Trophoblast cell (in vitro differentiated cells and primary cell): ENCODE measurements at regions not wholly inside any gene's neighbourhood (a gene's known extent, or its start where the extent isn't known, plus 50 kb on each side); places are given as distances from the start of the nearest gene placed in this dataset.

Experiments
- DNase-seq, 2 donors: peaks; one replicate each; pipeline ENCODE4 v3.0.0-alpha.2; 2016
- H2AFZ ChIP-seq: 2 replicates; pipeline ENCODE4 v1.6.1; 2013; ENCODE audit warnings: low read length, moderate library complexity, mild to moderate bottlenecking; ENCODE audit not compliant: insufficient read depth, poor library complexity
- H2AK5ac ChIP-seq: 2 replicates; pipeline ENCODE4 v1.6.1; 2013; ENCODE audit warnings: mild to moderate bottlenecking, low read length
- H2BK120ac ChIP-seq: 2 replicates; pipeline ENCODE4 v1.6.1; 2013; ENCODE audit warnings: low read length, mild to moderate bottlenecking, moderate library complexity; ENCODE audit not compliant: insufficient read depth, poor library complexity
- H2BK12ac ChIP-seq: 2 replicates; pipeline ENCODE4 v1.6.1; 2013; ENCODE audit warnings: mild to moderate bottlenecking, low read length, moderate library complexity
- H2BK5ac ChIP-seq: 2 replicates; pipeline ENCODE4 v1.6.1; 2013; ENCODE audit warnings: low read length, low read depth, moderate library complexity, mild to moderate bottlenecking; ENCODE audit not compliant: poor library complexity
- H3K14ac ChIP-seq: 2 replicates; pipeline ENCODE4 v1.6.1; 2013; ENCODE audit warnings: mild to moderate bottlenecking, low read length
- H3K18ac ChIP-seq: 2 replicates; pipeline ENCODE4 v1.6.1; 2013; ENCODE audit warnings: mild to moderate bottlenecking, low read length
- H3K23ac ChIP-seq: 2 replicates; pipeline ENCODE4 v1.6.1; 2013; ENCODE audit warnings: low read length
- H3K27ac ChIP-seq: 2 replicates; pipeline ENCODE4 v1.5.1; 2013; ENCODE audit warnings: low read depth, mild to moderate bottlenecking, inconsistent platforms, low read length, moderate library complexity
- H3K27me3 ChIP-seq: 2 replicates; pipeline ENCODE4 v1.6.1; 2013; ENCODE audit warnings: inconsistent platforms, mild to moderate bottlenecking, low read length, moderate library complexity; ENCODE audit not compliant: insufficient read depth
- H3K36me3 ChIP-seq, 2 experiments: 1 replicate in 1 of 2; 2 replicates in 1 of 2; pipeline ENCODE4 v1.6.1; 2013; ENCODE audit warnings: low read length in 2 of 2, mild to moderate bottlenecking in 2 of 2, moderate library complexity in 1 of 2; ENCODE audit not compliant: insufficient read depth in 2 of 2, control insufficient read depth in 1 of 2
- H3K4ac ChIP-seq: 2 replicates; pipeline ENCODE4 v1.6.1; 2013; ENCODE audit warnings: low read depth, mild to moderate bottlenecking, low read length, moderate library complexity
- H3K4me1 ChIP-seq, 2 experiments: 1 replicate in 1 of 2; 2 replicates in 1 of 2; pipeline ENCODE4 v1.6.1; 2013; ENCODE audit warnings: low read length in 2 of 2, mild to moderate bottlenecking in 2 of 2, moderate library complexity in 1 of 2; ENCODE audit not compliant: insufficient read depth in 2 of 2, control insufficient read depth in 1 of 2
- H3K4me2 ChIP-seq: 2 replicates; pipeline ENCODE4 v1.6.1; 2013; ENCODE audit warnings: inconsistent platforms, mild to moderate bottlenecking, low read length, moderate library complexity
- H3K4me3 ChIP-seq: 2 replicates; pipeline ENCODE4 v1.5.1; 2013; ENCODE audit warnings: mild to moderate bottlenecking, low read depth, low read length, inconsistent platforms
- H3K79me1 ChIP-seq: one replicate; pipeline ENCODE4 v1.6.1; 2013; ENCODE audit warnings: low read length
- H3K79me2 ChIP-seq: 2 replicates; pipeline ENCODE4 v1.6.1; 2013; ENCODE audit warnings: low read length, mild to moderate bottlenecking; ENCODE audit not compliant: control insufficient read depth, insufficient read depth, poor library complexity
- H3K9ac ChIP-seq: 2 replicates; pipeline ENCODE4 v1.6.1; 2013; ENCODE audit warnings: mild to moderate bottlenecking, low read length
- H3K9me3 ChIP-seq: 2 replicates; pipeline ENCODE4 v1.6.1; 2013; ENCODE audit warnings: low read depth, mild to moderate bottlenecking, control low read depth, inconsistent platforms, low read length; ENCODE audit not compliant: insufficient read depth
- H4K12ac ChIP-seq: 2 replicates; pipeline ENCODE4 v1.6.1; 2013; ENCODE audit warnings: low read depth, mild to moderate bottlenecking, low read length, moderate library complexity
- H4K8ac ChIP-seq: 2 replicates; pipeline ENCODE4 v1.6.1; 2013; ENCODE audit warnings: low read depth, mild to moderate bottlenecking, low read length, moderate library complexity
- H4K91ac ChIP-seq: one replicate; pipeline ENCODE4 v1.6.1; 2013; ENCODE audit warnings: low read depth, mild to moderate bottlenecking, low read length, moderate library complexity
- WGBS: extraction: QIAGEN DNeasy Blood & Tissue Kit; methylation state at CpG from one replicate; pipeline ENCODE4 v1.1.7; 2013; ENCODE audit warnings: missing lambda C conversion rate; ENCODE audit not compliant: insufficient read length, insufficient coverage; ENCODE audit errors: extremely low coverage; 5-methylcytosine and 5-hydroxymethylcytosine counted together

GRCh38 chr6:17225767-17226630 lies 55.2 kb upstream of the RBM24 start:
- no peak overlapping the region for H3K23ac ChIP-seq
- H3K4ac ChIP-seq: no peak overlapping the region
- no peaks in the 10 kb centered on the region for H3K36me3 ChIP-seq
- DNase-seq: no peak
- H2AFZ ChIP-seq: no peak overlapping the region
- no peak overlapping the region for H3K27ac ChIP-seq
- H3K79me1 ChIP-seq: no peaks in the 10 kb centered on the region
- no peaks in the 10 kb centered on the region for H3K79me2 ChIP-seq
- no peaks in the 10 kb centered on the region for H3K27me3 ChIP-seq
- H3K18ac ChIP-seq: no peak overlapping the region
- no peak overlapping the region for H4K91ac ChIP-seq
- no peak overlapping the region for H4K12ac ChIP-seq
- H3K4me1 ChIP-seq: no peaks in the 10 kb centered on the region
- H4K8ac ChIP-seq: no peak overlapping the region
- H3K9ac ChIP-seq: no peak overlapping the region
- no peak overlapping the region for H2BK120ac ChIP-seq
- peaks cover 2% of the 10 kb centered on the region for H3K9me3 ChIP-seq
- no peak overlapping the region for H3K4me3 ChIP-seq
- H2BK12ac ChIP-seq: no peak overlapping the region
- H3K14ac ChIP-seq: no peak overlapping the region
- no CpG with 5 or more reads among the region's 3 CpGs for WGBS
- no peak overlapping the region for H3K4me2 ChIP-seq
- H2BK5ac ChIP-seq: no peak overlapping the region
- no peak overlapping the region for H2AK5ac ChIP-seq

- Histone ChIP-seq H3K4ac (no peak overlapping the region), H3K23ac (no peak overlapping the region), H2BK12ac (no peak overlapping the region), H3K36me3 (no peaks in the 10 kb centered on the region), H2AK5ac (no peak overlapping the region), H2BK120ac (no peak overlapping the region), H2AFZ (no peak overlapping the region), H3K18ac (no peak overlapping the region), H4K8ac (no peak overlapping the region), H2BK5ac (no peak overlapping the region), H4K12ac (no peak overlapping the region), H3K79me1 (no peaks in the 10 kb centered on the region), H3K4me3 (no peak overlapping the region), H3K14ac (no peak overlapping the region), H3K4me1 (no peaks in the 10 kb centered on the region), H3K79me2 (no peaks in the 10 kb centered on the region), H3K27ac (no peak overlapping the region), H3K9me3 (peaks cover 2% of the 10 kb centered on the region), H3K4me2 (no peak overlapping the region), H3K27me3 (no peaks in the 10 kb centered on the region), H3K9ac (no peak overlapping the region), H4K91ac (no peak overlapping the region)
- no CpG with 5 or more reads among the region's 2 CpGs for WGBS
- DNase-seq: no peak
These were observed 54.4 kb upstream of the RBM24 start for GRCh38 chr6:17226786-17227233.

- no peak overlapping the region for H3K27ac ChIP-seq
- no peak overlapping the region for H3K18ac ChIP-seq
- no peaks in the 10 kb centered on the region for H3K79me1 ChIP-seq
- no peaks in the 10 kb centered on the region for H3K36me3 ChIP-seq
- no peak overlapping the region for H2BK120ac ChIP-seq
- H2AK5ac ChIP-seq: no peak overlapping the region
- H2BK5ac ChIP-seq: no peak overlapping the region
- no peak overlapping the region for H3K4me3 ChIP-seq
- no peak overlapping the region for H3K9ac ChIP-seq
- no peak overlapping the region for H2AFZ ChIP-seq
- WGBS: no CpG with 5 or more reads among the region's 4 CpGs
- no peak overlapping the region for H2BK12ac ChIP-seq
- H3K27me3 ChIP-seq: no peaks in the 10 kb centered on the region
- H3K9me3 ChIP-seq: peaks cover 2% of the 10 kb centered on the region
- no peak overlapping the region for H3K4me2 ChIP-seq
- H3K4me1 ChIP-seq: no peaks in the 10 kb centered on the region
- no peak overlapping the region for H4K91ac ChIP-seq
- H3K4ac ChIP-seq: no peak overlapping the region
- DNase-seq: no peak
- no peaks in the 10 kb centered on the region for H3K79me2 ChIP-seq
- H4K8ac ChIP-seq: no peak overlapping the region
- H4K12ac ChIP-seq: no peak overlapping the region
- H3K23ac ChIP-seq: no peak overlapping the region
- H3K14ac ChIP-seq: no peak overlapping the region
These were observed 53.8 kb upstream of the RBM24 start for GRCh38 chr6:17227403-17227802.
